ENCODE measurements at regions not wholly inside any gene's neighbourhood (a gene's known extent, or its start where the extent isn't known, plus 50 kb on each side); places are given as distances from the start of the nearest gene placed in this dataset.
"Not testable (repeated sequence)": the region's sequence is repeated elsewhere in the genome, so short reads cannot be mapped to it uniquely, and the experiment has no call there.

DNA sequence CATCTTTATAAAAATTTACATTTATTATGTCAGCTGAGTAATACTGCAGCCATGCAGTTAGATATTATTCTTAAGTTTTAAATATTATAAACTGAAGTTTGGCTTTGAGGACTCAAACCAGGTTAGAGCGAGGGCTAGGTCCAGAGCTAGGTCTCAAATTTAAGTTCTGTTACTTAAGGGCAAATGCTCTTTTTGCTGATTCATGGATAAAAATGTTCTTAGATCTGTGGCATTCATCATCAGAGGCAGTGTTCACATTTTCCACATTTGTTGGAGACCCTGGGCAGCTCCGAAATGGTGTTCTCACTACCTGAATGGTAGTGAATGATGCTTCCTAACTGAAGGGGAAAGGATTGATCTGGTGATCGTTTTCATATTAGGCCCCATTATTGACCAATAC lies 121.4 kb upstream of the MB21D2 start:
- H3K4me1 ChIP-seq (ENCODE audit: control insufficient read depth, extremely low read depth, insufficient read depth, low read length): no peaks in the 10 kb centered on the region
- TF ChIP-seq EZH2 (IDR thresholded peaks at IDR 0.05; ENCODE audit: low read length, missing control alignments): no peak
- TF ChIP-seq, protein P1, sequence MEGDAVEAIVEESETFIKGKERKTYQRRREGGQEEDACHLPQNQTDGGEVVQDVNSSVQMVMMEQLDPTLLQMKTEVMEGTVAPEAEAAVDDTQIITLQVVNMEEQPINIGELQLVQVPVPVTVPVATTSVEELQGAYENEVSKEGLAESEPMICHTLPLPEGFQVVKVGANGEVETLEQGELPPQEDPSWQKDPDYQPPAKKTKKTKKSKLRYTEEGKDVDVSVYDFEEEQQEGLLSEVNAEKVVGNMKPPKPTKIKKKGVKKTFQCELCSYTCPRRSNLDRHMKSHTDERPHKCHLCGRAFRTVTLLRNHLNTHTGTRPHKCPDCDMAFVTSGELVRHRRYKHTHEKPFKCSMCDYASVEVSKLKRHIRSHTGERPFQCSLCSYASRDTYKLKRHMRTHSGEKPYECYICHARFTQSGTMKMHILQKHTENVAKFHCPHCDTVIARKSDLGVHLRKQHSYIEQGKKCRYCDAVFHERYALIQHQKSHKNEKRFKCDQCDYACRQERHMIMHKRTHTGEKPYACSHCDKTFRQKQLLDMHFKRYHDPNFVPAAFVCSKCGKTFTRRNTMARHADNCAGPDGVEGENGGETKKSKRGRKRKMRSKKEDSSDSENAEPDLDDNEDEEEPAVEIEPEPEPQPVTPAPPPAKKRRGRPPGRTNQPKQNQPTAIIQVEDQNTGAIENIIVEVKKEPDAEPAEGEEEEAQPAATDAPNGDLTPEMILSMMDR (conservative IDR thresholded peaks at IDR 0.05 in 1 of 2, IDR thresholded peaks at IDR 0.05 in 1 of 2; ENCODE audit: low read depth in 1 of 2, low read length in 2 of 2): no peak
- H3K4me2 ChIP-seq (ENCODE audit: extremely low read depth, insufficient read depth, low read length): no peak overlapping the region
- H3K27ac ChIP-seq (ENCODE audit: insufficient read depth, low read length): no peak overlapping the region
- no peaks in the 10 kb centered on the region for H3K79me2 ChIP-seq (ENCODE audit: control insufficient read depth, insufficient read depth, low read length)
- H4K20me1 ChIP-seq (ENCODE audit: control insufficient read depth, extremely low read depth, insufficient read depth, low read length): no peaks in the 10 kb centered on the region
- no peak overlapping the region for H3K4me3 ChIP-seq (replicated peaks in 1 of 4; ENCODE audit: control extremely low read depth in 1 of 4, insufficient read depth in 1 of 4, low read depth in 3 of 4, low read length in 4 of 4)
- H3K9ac ChIP-seq (ENCODE audit: insufficient read depth, low read length): no peak overlapping the region
- H3K9me3 ChIP-seq (ENCODE audit: control insufficient read depth, insufficient read depth, low read depth, low read length): no peaks in the 10 kb centered on the region
- no peak for DNase-seq (ENCODE audit: low read depth in 2 of 2)
- no peaks in the 10 kb centered on the region for H3K36me3 ChIP-seq (ENCODE audit: control insufficient read depth, insufficient read depth, low read length)
- no peaks in the 10 kb centered on the region for H3K27me3 ChIP-seq (ENCODE audit: control insufficient read depth, insufficient read depth, low read length)
- no peak overlapping the region for H2AFZ ChIP-seq (ENCODE audit: low read length)

DNA sequence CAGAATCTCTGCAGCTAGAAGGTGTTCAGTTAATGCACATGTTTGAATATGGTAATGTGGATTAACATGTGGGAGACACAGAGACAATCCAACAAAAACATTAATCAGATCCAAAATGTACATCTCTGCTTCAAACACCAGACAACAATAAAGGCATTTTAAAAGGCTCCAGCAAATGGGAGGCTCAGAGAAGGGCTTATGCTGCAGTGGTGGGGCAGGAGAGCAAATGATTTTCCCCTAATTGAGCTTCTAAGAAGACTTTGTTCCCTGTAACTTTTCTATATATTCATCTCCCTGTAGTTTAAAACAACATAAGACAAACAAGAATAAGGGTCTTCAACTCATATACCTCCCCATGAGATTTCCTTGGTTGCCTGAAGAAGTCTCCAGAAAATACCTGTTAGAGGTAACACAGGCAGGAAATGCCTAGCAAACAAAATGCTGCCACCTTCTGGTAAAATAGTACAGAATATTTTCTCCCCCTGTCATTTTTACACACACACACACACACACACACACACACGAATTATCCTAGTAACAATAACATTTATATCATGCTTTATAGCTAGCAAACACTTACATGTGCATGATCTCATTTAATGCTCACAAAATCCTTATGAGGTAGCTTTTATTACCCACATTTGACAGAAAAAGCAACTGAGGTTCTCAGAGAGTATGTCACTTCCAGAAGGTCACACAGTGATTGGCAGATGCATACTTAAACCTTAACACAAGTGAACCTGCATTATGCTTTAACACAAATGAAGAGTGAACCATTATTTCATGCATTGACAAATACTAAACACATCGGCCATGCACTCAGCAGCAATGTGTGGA lies 123.4 kb upstream of the MB21D2 start:
- H4K20me1 ChIP-seq (ENCODE audit: control insufficient read depth, extremely low read depth, insufficient read depth, low read length): no peaks in the 10 kb centered on the region
- DNase-seq (ENCODE audit: low read depth in 2 of 2): peak; percentile 54 to 61

DNA sequence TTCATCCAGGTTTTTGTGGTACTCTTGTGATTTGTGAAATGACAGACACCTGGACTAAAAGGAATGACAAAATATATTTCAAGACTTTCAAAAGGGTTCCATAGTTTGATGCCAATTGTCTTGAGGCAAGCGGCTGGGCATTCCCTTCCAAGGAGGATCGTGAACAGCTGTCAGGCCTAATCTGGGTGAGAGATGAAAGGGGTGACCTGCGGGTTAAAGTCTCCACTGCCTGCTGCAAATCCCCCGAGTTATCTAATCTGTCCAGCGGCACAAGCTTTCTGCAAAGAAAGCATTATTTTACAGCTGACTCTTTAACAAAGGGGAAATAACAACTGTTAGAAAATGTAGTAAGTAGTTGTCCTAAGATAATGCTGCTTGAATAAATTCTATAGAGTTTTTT lies 128.7 kb upstream of the MB21D2 start:
- Histone ChIP-seq H2AFZ (ENCODE audit: low read length) (no peak overlapping the region), H3K4me3 (replicated peaks in 1 of 4; ENCODE audit: control extremely low read depth in 1 of 4, insufficient read depth in 1 of 4, low read depth in 3 of 4, low read length in 4 of 4) (no peak overlapping the region), H3K4me1 (ENCODE audit: control insufficient read depth, extremely low read depth, insufficient read depth, low read length) (peaks cover 2% of the 10 kb centered on the region), H3K4me2 (ENCODE audit: extremely low read depth, insufficient read depth, low read length) (no peak overlapping the region), H3K9ac (ENCODE audit: insufficient read depth, low read length) (no peak overlapping the region), H3K36me3 (ENCODE audit: control insufficient read depth, insufficient read depth, low read length) (no peaks in the 10 kb centered on the region), H3K27me3 (ENCODE audit: control insufficient read depth, insufficient read depth, low read length) (no peaks in the 10 kb centered on the region), H3K27ac (ENCODE audit: insufficient read depth, low read length) (no peak overlapping the region), H3K9me3 (ENCODE audit: control insufficient read depth, insufficient read depth, low read depth, low read length) (no peaks in the 10 kb centered on the region), H3K79me2 (ENCODE audit: control insufficient read depth, insufficient read depth, low read length) (no peaks in the 10 kb centered on the region), H4K20me1 (ENCODE audit: control insufficient read depth, extremely low read depth, insufficient read depth, low read length) (no peaks in the 10 kb centered on the region)
- DNase-seq (ENCODE audit: low read depth in 2 of 2): no peak
- TF ChIP-seq, protein P1 (conservative IDR thresholded peaks at IDR 0.05 in 1 of 2, IDR thresholded peaks at IDR 0.05 in 1 of 2; ENCODE audit: low read depth in 1 of 2, low read length in 2 of 2): no peak
- no peak for TF ChIP-seq EZH2 (IDR thresholded peaks at IDR 0.05; ENCODE audit: low read length, missing control alignments)

More for the DNA sequence above, 123.4 kb upstream of the MB21D2 start:
- Histone ChIP-seq H3K27ac (ENCODE audit: insufficient read depth, low read length) (no peak overlapping the region), H3K9me3 (ENCODE audit: control insufficient read depth, insufficient read depth, low read depth, low read length) (no peaks in the 10 kb centered on the region), H3K9ac (ENCODE audit: insufficient read depth, low read length) (no peak overlapping the region), H3K36me3 (ENCODE audit: control insufficient read depth, insufficient read depth, low read length) (no peaks in the 10 kb centered on the region), H3K27me3 (ENCODE audit: control insufficient read depth, insufficient read depth, low read length) (no peaks in the 10 kb centered on the region), H3K4me1 (ENCODE audit: control insufficient read depth, extremely low read depth, insufficient read depth, low read length) (no peaks in the 10 kb centered on the region), H3K4me2 (ENCODE audit: extremely low read depth, insufficient read depth, low read length) (no peak overlapping the region), H3K79me2 (ENCODE audit: control insufficient read depth, insufficient read depth, low read length) (no peaks in the 10 kb centered on the region), H3K4me3 (replicated peaks in 1 of 4; ENCODE audit: control extremely low read depth in 1 of 4, insufficient read depth in 1 of 4, low read depth in 3 of 4, low read length in 4 of 4) (no peak overlapping the region), H2AFZ (ENCODE audit: low read length) (no peak overlapping the region)
- TF ChIP-seq EZH2 (IDR thresholded peaks at IDR 0.05; ENCODE audit: low read length, missing control alignments): no peak
- TF ChIP-seq, protein P1 (conservative IDR thresholded peaks at IDR 0.05 in 1 of 2, IDR thresholded peaks at IDR 0.05 in 1 of 2; ENCODE audit: low read depth in 1 of 2, low read length in 2 of 2): peak; percentile 38 to 52

DNA sequence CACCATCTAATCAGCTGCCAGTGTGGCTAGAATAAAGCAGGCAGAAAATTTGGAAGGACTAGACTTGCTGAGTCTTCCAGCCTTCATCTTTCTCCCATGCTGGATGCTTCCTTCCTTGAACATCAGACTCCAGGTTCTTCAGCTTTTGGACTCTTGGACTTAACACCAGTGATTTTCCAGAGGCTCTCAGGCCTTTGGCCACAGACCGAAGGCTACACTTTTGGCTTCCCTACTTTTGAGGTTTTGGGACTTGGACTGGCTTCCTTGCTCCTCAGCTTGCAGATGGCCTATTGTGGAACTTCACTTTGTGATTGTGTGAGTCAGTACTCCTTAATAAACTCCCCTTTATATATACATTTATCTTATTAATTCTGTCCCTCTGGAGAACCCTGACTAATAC lies 129.8 kb upstream of the MB21D2 start:
- H3K4me1 ChIP-seq (ENCODE audit: control insufficient read depth, extremely low read depth, insufficient read depth, low read length); H3K4me3 ChIP-seq (replicated peaks in 1 of 4; ENCODE audit: control extremely low read depth in 1 of 4, insufficient read depth in 1 of 4, low read depth in 3 of 4, low read length in 4 of 4); H3K27me3 ChIP-seq (ENCODE audit: control insufficient read depth, insufficient read depth, low read length); H2AFZ ChIP-seq (ENCODE audit: low read length); H3K9me3 ChIP-seq (ENCODE audit: control insufficient read depth, insufficient read depth, low read depth, low read length); H3K4me2 ChIP-seq (ENCODE audit: extremely low read depth, insufficient read depth, low read length); H3K27ac ChIP-seq (ENCODE audit: insufficient read depth, low read length); DNase-seq (ENCODE audit: low read depth in 2 of 2); H3K79me2 ChIP-seq (ENCODE audit: control insufficient read depth, insufficient read depth, low read length); H3K36me3 ChIP-seq (ENCODE audit: control insufficient read depth, insufficient read depth, low read length); H3K9ac ChIP-seq (ENCODE audit: insufficient read depth, low read length); H4K20me1 ChIP-seq (ENCODE audit: control insufficient read depth, extremely low read depth, insufficient read depth, low read length): not testable (repeated sequence)

Data from fibroblast of lung (primary cell).